ENCODE measurements at regions not wholly inside any gene's neighbourhood (a gene's known extent, or its start where the extent isn't known, plus 50 kb on each side); places are given as distances from the start of the nearest gene placed in this dataset.

DNA sequence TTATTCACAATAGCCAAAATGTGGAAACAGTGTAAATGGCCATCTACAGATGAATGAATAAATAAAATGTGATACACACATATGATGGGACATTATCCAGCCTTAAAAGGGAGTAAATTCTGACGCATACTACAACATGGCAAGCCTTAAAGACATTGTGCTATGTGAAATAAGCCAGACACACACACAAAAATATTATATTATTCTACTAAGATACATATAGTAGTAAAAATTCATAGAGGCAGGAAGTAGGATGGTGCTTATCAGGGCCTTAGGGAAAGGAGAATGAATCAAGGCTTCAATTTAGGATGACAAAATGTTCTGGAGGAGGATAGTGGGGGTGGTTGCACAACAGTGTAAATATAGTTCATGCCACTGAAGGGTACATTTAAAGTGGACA, 346.7 kb upstream of the SMARCA2 start:
- no peak for DNase-seq

- DNase-seq = no peak
These were observed 341.8 kb upstream of the SMARCA2 start for GRCh38 chr9:1673300-1673699.

GRCh38 chr9:1676771-1677170, 338.4 kb upstream of the SMARCA2 start:
- no peak for DNase-seq

DNA sequence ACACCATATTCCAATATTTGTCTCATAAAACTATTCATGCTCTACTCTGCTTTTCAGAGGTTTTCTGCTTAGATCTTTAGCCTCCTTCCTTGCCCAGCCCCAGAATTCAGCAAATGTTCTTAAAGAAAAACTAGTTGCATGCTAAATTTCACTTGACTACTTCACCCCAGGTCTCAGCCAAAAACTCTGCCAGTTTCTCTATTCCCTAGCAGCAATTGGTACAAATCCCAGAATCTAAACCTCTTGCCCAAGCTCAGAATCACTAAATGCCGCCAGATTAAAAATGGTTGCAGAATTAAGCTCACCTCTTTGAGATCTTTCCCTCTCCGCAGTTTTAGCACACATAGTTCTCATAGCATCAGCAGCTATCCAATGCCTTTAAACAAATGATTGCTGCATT, 331.2 kb upstream of the SMARCA2 start:
- DNase-seq = no peak

GRCh38 chr9:1698991-1699390, 316.2 kb upstream of the SMARCA2 start:
- no peak for DNase-seq

- DNase-seq = no peak
These were observed 314.0 kb upstream of the SMARCA2 start for GRCh38 chr9:1701113-1701512.

DNA sequence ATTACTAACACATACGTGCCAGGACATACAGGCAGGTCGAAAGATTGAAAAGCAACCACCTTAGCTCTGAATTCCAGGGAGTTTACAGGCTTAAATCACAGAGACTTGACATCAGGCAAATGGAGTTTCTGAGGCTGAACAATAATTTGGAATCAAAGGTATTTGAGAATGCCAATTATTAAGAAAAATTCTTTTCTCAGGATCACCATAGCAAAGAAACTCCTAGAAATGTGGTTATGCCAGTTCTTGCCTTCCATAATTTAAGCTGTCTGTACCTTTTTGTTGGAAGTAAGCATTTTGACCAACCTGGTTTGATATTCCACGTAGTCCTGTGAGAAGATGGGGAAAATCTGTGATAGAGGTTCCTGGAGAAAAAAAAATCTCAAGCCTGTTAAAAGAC, 312.4 kb upstream of the SMARCA2 start:
- DNase-seq = no peak

GRCh38 chr9:1707291-1707690, 307.9 kb upstream of the SMARCA2 start:
- DNase-seq = no peak

- DNase-seq = no peak
These were observed 306.9 kb upstream of the SMARCA2 start for GRCh38 chr9:1708219-1708618.

DNA sequence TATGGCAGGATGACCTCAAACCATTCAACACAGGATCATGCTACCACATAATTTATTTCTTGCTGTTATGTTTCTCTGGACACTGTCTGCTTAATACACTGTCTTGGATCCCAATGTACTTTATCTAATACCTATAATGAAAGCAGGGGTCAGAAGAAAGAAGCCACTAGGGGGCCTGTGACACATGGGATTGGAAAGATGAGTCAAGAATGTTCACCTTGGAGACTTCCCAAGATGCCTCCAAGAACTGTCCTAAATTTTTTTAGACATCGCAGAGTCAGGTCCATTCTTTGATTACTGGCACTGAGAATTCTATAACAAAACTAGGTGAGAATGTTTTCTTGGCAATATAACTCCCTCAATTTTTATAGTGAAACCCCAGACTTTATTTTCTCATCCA, 305.8 kb upstream of the SMARCA2 start:
- DNase-seq = no peak

DNA sequence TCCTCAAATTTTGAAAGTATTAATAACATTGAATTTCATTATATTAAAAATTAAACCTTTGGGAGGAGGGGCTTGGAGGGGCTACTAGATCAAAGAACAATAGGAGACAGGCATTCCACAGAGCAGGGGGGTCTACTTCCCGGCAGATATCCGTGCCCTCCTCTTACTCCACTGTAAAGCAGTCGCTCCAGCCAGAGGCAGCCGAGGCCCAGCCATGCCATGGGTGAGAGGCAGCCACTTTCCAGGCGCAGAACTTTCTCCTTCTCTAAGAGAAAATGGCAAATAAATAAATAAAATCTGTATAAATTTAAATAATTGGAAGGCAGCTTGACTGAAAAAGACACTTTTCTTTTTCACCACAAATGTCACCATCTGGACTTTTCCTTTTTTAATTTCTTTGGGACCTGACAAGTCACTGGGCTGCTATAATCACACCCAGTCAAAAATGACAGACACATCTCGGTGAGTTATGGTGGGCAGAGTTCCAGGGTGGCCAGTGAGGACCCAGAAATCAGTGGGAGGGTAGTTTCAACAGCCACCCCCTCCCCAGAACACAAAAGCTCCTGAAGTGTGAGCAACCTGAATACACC, 302.2 kb upstream of the SMARCA2 start:
- DNase-seq = no peak

- DNase-seq = no peak
These were observed 301.3 kb upstream of the SMARCA2 start for GRCh38 chr9:1713841-1714240.

DNA sequence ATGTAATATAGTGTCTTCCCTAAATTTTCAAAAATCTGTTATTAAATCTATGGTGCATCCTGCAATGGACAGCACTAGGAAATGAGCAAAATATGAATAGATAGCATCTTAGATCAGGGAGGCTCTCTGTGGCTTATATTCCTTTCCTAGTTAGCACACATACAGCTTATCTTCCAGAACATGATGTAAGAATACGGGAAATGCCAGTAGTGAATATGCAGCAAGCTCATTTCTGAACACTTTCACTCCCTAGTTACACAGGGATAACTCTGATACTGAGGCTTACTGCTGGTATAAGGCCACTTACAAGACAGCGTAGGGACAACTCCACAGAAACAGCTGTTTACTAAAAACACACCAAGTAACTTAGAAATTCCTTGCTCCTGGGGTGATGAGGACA, 297.3 kb upstream of the SMARCA2 start:
- DNase-seq = no peak

GRCh38 chr9:1718836-1719235, 296.3 kb upstream of the SMARCA2 start:
- DNase-seq = no peak

- DNase-seq = no peak
These were observed 294.0 kb upstream of the SMARCA2 start for GRCh38 chr9:1721196-1721595.

GRCh38 chr9:1722404-1722803, 292.7 kb upstream of the SMARCA2 start:
- DNase-seq = no peak

GRCh38 chr9:1723522-1724015, 291.6 kb upstream of the SMARCA2 start:
- no peak for DNase-seq

GRCh38 chr9:1726993-1727759, 288.0 kb upstream of the SMARCA2 start:
- DNase-seq = peak in 2 of 3 donors; percentile 4 to 19

GRCh38 chr9:1729631-1730030, 285.5 kb upstream of the SMARCA2 start:
- peak in 1 of 3 donors; percentile 16 for DNase-seq

DNA sequence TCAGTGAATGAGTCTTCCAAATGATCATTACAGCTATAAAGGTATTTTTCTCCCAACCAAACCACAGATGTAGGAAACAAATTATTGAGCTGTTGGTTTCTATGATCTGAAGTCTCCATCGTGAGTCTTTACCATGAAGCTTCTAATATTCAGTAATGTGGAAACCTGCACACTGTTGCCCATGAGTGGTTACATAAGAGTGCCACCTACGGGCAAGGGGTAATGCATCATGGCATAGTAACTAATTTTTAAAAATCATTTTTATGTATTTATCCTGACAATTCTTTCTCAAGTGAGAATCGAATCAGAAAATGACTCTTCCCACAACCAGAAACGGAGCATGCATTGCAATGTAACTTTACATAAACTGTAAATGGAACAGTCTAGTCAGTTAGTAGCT, 282.5 kb upstream of the SMARCA2 start:
- no peak for DNase-seq

DNA sequence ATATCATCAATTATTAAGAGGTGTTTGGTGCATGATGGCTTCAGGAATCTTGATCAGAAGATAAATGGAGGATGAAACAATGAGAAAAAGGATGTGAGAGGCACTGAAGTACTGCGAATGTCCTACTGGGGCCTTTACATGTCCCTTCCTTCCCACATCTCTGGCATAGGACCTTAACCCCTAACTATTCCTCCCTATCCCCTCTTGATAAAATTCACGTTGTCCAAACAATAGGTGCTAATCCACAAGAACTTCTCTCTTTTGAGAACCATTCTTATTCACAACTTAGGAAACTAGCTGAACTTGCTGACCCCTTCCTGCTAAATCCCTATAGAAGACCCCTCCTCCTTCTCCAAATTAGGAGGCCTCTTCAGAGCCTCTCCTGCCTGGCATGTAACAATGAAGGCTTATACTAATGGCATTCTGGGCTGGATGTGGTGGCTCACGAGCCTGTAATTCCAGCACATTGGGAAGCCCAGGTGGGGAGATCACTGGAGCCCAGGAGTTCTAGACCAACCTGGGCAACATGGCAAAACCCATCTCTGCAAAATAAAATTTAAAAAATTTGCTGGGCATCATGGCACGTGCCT, 276.5 kb upstream of the SMARCA2 start:
- DNase-seq = no peak

- DNase-seq = no peak
These were observed 271.8 kb upstream of the SMARCA2 start for GRCh38 chr9:1743121-1743960.
